ENCODE measurements at regions not wholly inside any gene's neighbourhood (a gene's known extent, or its start where the extent isn't known, plus 50 kb on each side); places are given as distances from the start of the nearest gene placed in this dataset.

DNA sequence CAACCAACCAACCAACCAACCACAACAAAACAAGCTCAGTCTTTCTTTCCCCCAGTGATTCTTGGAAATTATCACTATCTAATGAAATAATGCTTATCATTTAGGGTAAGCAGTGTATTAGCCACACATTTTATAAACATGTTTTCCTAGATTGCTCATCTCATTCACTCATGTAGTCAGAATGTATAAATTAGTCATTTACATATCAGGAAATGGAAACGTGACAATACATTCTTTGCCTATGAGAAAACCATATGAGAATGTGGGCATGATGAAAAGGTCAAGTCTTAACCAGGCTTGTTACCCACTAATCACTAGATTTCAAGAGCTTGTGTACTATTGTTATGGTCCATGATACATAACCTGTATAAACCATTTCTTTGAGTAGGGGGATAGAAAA is 1583.4 kb upstream of the PIK3C3 start:
- TF ChIP-seq, protein P1, sequence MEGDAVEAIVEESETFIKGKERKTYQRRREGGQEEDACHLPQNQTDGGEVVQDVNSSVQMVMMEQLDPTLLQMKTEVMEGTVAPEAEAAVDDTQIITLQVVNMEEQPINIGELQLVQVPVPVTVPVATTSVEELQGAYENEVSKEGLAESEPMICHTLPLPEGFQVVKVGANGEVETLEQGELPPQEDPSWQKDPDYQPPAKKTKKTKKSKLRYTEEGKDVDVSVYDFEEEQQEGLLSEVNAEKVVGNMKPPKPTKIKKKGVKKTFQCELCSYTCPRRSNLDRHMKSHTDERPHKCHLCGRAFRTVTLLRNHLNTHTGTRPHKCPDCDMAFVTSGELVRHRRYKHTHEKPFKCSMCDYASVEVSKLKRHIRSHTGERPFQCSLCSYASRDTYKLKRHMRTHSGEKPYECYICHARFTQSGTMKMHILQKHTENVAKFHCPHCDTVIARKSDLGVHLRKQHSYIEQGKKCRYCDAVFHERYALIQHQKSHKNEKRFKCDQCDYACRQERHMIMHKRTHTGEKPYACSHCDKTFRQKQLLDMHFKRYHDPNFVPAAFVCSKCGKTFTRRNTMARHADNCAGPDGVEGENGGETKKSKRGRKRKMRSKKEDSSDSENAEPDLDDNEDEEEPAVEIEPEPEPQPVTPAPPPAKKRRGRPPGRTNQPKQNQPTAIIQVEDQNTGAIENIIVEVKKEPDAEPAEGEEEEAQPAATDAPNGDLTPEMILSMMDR (IDR thresholded peaks at IDR 0.05 in 2 of 3, conservative IDR thresholded peaks at IDR 0.05 in 1 of 3; ENCODE audit: control insufficient read depth in 2 of 3, extremely low read depth in 1 of 3, insufficient read depth in 1 of 3, low read depth in 3 of 3, low read length in 3 of 3), result no peak
- TF ChIP-seq MTA3 (IDR thresholded peaks at IDR 0.05; ENCODE audit: borderline replicate concordance, low read length) (no peak), ZNF274 (IDR thresholded peaks at IDR 0.05; ENCODE audit: insufficient read depth, insufficient read length) (no peak), EZH2 (IDR thresholded peaks at IDR 0.05; ENCODE audit: borderline replicate concordance, control insufficient read depth, low read depth, low read length) (no peak), PAX5 (IDR thresholded peaks at IDR 0.05; ENCODE audit: borderline replicate concordance, low read depth, low read length) (no peak)
- TF ChIP-seq, protein P2, sequence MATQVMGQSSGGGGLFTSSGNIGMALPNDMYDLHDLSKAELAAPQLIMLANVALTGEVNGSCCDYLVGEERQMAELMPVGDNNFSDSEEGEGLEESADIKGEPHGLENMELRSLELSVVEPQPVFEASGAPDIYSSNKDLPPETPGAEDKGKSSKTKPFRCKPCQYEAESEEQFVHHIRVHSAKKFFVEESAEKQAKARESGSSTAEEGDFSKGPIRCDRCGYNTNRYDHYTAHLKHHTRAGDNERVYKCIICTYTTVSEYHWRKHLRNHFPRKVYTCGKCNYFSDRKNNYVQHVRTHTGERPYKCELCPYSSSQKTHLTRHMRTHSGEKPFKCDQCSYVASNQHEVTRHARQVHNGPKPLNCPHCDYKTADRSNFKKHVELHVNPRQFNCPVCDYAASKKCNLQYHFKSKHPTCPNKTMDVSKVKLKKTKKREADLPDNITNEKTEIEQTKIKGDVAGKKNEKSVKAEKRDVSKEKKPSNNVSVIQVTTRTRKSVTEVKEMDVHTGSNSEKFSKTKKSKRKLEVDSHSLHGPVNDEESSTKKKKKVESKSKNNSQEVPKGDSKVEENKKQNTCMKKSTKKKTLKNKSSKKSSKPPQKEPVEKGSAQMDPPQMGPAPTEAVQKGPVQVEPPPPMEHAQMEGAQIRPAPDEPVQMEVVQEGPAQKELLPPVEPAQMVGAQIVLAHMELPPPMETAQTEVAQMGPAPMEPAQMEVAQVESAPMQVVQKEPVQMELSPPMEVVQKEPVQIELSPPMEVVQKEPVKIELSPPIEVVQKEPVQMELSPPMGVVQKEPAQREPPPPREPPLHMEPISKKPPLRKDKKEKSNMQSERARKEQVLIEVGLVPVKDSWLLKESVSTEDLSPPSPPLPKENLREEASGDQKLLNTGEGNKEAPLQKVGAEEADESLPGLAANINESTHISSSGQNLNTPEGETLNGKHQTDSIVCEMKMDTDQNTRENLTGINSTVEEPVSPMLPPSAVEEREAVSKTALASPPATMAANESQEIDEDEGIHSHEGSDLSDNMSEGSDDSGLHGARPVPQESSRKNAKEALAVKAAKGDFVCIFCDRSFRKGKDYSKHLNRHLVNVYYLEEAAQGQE (IDR thresholded peaks at IDR 0.05; ENCODE audit: low read depth, low read length), result no peak

Measured in GM12878 (cell line).